ENCODE measurements at regions not wholly inside any gene's neighbourhood (a gene's known extent, or its start where the extent isn't known, plus 50 kb on each side); places are given as distances from the start of the nearest gene placed in this dataset.

- no peak overlapping the region for H3K4me2 ChIP-seq (ENCODE audit: insufficient read depth, low read length)
- TF ChIP-seq, protein P1, sequence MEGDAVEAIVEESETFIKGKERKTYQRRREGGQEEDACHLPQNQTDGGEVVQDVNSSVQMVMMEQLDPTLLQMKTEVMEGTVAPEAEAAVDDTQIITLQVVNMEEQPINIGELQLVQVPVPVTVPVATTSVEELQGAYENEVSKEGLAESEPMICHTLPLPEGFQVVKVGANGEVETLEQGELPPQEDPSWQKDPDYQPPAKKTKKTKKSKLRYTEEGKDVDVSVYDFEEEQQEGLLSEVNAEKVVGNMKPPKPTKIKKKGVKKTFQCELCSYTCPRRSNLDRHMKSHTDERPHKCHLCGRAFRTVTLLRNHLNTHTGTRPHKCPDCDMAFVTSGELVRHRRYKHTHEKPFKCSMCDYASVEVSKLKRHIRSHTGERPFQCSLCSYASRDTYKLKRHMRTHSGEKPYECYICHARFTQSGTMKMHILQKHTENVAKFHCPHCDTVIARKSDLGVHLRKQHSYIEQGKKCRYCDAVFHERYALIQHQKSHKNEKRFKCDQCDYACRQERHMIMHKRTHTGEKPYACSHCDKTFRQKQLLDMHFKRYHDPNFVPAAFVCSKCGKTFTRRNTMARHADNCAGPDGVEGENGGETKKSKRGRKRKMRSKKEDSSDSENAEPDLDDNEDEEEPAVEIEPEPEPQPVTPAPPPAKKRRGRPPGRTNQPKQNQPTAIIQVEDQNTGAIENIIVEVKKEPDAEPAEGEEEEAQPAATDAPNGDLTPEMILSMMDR (IDR thresholded peaks at IDR 0.05; ENCODE audit: extremely low read depth, low read depth, low read length), result no peak
- H3K27me3 ChIP-seq (ENCODE audit: insufficient read depth, low read length), result no peaks in the 10 kb centered on the region
- no peaks in the 10 kb centered on the region for H4K20me1 ChIP-seq (ENCODE audit: insufficient read depth, low read length)
- H3K4me1 ChIP-seq (ENCODE audit: insufficient read depth, low read length), result no peaks in the 10 kb centered on the region
- H2AFZ ChIP-seq (ENCODE audit: low read length), result no peak overlapping the region
- H3K4me3 ChIP-seq (ENCODE audit: insufficient read depth, low read length), result no peak overlapping the region
- H3K27ac ChIP-seq (ENCODE audit: low read depth, low read length), result no peak overlapping the region
- no peaks in the 10 kb centered on the region for H3K79me2 ChIP-seq (ENCODE audit: insufficient read depth, low read length)
- H3K9me3 ChIP-seq (ENCODE audit: low read depth, low read length), result no peaks in the 10 kb centered on the region
- H3K36me3 ChIP-seq (ENCODE audit: insufficient read depth, low read length), result no peaks in the 10 kb centered on the region
- no peak for DNase-seq (ENCODE audit: insufficient read length, low spot score, missing footprints)
Observed at GRCh38 chr10:118483496-118483895, 112.0 kb downstream of the PRLHR start.

GRCh38 chr10:118482393-118483331, 112.8 kb downstream of the PRLHR start:
- TF ChIP-seq, protein P1 (IDR thresholded peaks at IDR 0.05; ENCODE audit: extremely low read depth, low read depth, low read length), result no peak
- Histone ChIP-seq H3K9me3 (ENCODE audit: low read depth, low read length) (no peaks in the 10 kb centered on the region), H3K4me1 (ENCODE audit: insufficient read depth, low read length) (no peaks in the 10 kb centered on the region), H3K27ac (ENCODE audit: low read depth, low read length) (no peak overlapping the region), H3K4me3 (ENCODE audit: insufficient read depth, low read length) (no peak overlapping the region), H3K27me3 (ENCODE audit: insufficient read depth, low read length) (no peaks in the 10 kb centered on the region), H3K36me3 (ENCODE audit: insufficient read depth, low read length) (no peaks in the 10 kb centered on the region), H4K20me1 (ENCODE audit: insufficient read depth, low read length) (no peaks in the 10 kb centered on the region), H3K4me2 (ENCODE audit: insufficient read depth, low read length) (no peak overlapping the region), H2AFZ (ENCODE audit: low read length) (no peak overlapping the region), H3K79me2 (ENCODE audit: insufficient read depth, low read length) (no peaks in the 10 kb centered on the region)
- DNase-seq (ENCODE audit: insufficient read length, low spot score, missing footprints), result no peak

DNA sequence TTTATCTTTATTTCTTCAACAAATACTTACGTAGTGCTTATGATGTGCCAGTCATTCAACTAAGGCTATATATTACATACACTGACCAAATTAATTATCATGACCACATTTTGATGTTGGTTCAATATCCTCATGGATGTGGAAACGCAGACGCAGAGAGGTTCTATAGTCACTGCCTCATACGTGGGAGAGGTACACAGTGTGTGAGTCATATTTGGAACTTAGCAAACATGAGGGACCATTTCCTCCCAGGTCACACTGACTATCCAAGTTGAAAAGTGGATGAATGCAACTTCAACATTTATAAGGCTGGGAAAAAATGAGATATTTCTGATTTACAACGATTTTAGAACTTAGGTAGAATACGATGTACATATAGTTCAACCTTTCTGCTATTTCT, 113.6 kb downstream of the PRLHR start:
- Histone ChIP-seq H3K36me3 (ENCODE audit: insufficient read depth, low read length) (no peaks in the 10 kb centered on the region), H3K9me3 (ENCODE audit: low read depth, low read length) (no peaks in the 10 kb centered on the region), H3K4me2 (ENCODE audit: insufficient read depth, low read length) (no peak overlapping the region), H3K79me2 (ENCODE audit: insufficient read depth, low read length) (no peaks in the 10 kb centered on the region), H3K4me3 (ENCODE audit: insufficient read depth, low read length) (no peak overlapping the region), H4K20me1 (ENCODE audit: insufficient read depth, low read length) (no peaks in the 10 kb centered on the region), H2AFZ (ENCODE audit: low read length) (no peak overlapping the region), H3K27me3 (ENCODE audit: insufficient read depth, low read length) (no peaks in the 10 kb centered on the region), H3K27ac (ENCODE audit: low read depth, low read length) (no peak overlapping the region), H3K4me1 (ENCODE audit: insufficient read depth, low read length) (no peaks in the 10 kb centered on the region)
- no peak for DNase-seq (ENCODE audit: insufficient read length, low spot score, missing footprints)
- TF ChIP-seq, protein P1 (IDR thresholded peaks at IDR 0.05; ENCODE audit: extremely low read depth, low read depth, low read length), result no peak

DNA sequence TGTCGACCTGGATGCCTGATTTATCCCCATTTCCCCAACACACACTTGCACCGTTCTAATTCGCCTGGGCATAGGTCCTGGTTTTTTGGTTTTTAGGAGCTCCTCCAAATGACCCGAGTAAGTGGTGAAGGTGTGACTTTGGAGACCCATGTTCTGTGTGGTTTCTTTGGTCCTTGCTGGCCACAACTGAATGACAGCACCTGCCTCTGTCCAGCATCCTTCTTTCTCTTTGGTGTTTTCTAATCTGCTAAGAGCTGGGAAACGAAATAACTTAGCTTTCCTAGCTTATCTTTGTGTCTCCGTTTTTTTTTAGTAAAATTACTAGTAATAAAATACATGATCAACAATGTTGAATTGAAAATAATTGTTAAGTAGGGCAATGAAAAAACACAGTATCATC, 120.2 kb downstream of the PRLHR start:
- no peaks in the 10 kb centered on the region for H3K4me1 ChIP-seq (ENCODE audit: insufficient read depth, low read length)
- no peak for DNase-seq (ENCODE audit: insufficient read length, low spot score, missing footprints)
- H3K4me3 ChIP-seq (ENCODE audit: insufficient read depth, low read length), result no peak overlapping the region
- no peaks in the 10 kb centered on the region for H3K9me3 ChIP-seq (ENCODE audit: low read depth, low read length)
- H3K27ac ChIP-seq (ENCODE audit: low read depth, low read length), result no peak overlapping the region
- no peaks in the 10 kb centered on the region for H3K79me2 ChIP-seq (ENCODE audit: insufficient read depth, low read length)
- H3K27me3 ChIP-seq (ENCODE audit: insufficient read depth, low read length), result no peaks in the 10 kb centered on the region
- H4K20me1 ChIP-seq (ENCODE audit: insufficient read depth, low read length), result no peaks in the 10 kb centered on the region
- no peaks in the 10 kb centered on the region for H3K36me3 ChIP-seq (ENCODE audit: insufficient read depth, low read length)
- TF ChIP-seq, protein P1 (IDR thresholded peaks at IDR 0.05; ENCODE audit: extremely low read depth, low read depth, low read length), result no peak
- no peak overlapping the region for H3K4me2 ChIP-seq (ENCODE audit: insufficient read depth, low read length)
- no peak overlapping the region for H2AFZ ChIP-seq (ENCODE audit: low read length)

Data from osteoblast (primary cell).